ENCODE measurements at regions not wholly inside any gene's neighbourhood (a gene's known extent, or its start where the extent isn't known, plus 50 kb on each side); places are given as distances from the start of the nearest gene placed in this dataset.

DNA sequence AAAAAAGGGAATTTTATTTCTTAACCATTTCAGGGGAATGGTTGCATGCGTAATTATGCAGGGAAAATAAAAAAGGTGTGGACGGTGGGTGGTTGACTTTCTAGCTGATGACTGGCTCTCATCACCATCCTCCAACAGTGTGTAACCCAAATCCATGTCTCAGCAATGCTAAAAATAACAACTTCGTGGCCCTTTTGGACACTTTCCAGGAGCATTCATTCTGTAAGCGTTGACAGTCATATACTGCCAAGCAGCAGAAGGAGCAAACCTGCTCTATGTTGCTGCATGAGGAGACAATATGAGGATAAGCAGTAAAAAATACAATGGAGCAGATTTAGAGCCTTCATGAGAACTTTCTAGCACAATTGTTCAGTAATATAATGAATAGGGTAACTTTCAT, 189.1 kb downstream of the ANXA2 start:
- in situ Hi-C loops (cut with MboI; ENCODE audit: low pct_unique_long_range_greater_than_20kb, low sequenced_read_pairs, unreplicated experiment), result no loop called here
- TF ChIP-seq, protein P1, sequence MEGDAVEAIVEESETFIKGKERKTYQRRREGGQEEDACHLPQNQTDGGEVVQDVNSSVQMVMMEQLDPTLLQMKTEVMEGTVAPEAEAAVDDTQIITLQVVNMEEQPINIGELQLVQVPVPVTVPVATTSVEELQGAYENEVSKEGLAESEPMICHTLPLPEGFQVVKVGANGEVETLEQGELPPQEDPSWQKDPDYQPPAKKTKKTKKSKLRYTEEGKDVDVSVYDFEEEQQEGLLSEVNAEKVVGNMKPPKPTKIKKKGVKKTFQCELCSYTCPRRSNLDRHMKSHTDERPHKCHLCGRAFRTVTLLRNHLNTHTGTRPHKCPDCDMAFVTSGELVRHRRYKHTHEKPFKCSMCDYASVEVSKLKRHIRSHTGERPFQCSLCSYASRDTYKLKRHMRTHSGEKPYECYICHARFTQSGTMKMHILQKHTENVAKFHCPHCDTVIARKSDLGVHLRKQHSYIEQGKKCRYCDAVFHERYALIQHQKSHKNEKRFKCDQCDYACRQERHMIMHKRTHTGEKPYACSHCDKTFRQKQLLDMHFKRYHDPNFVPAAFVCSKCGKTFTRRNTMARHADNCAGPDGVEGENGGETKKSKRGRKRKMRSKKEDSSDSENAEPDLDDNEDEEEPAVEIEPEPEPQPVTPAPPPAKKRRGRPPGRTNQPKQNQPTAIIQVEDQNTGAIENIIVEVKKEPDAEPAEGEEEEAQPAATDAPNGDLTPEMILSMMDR (IDR thresholded peaks at IDR 0.05; ENCODE audit: extremely low read depth, insufficient read depth, missing control alignments), result no peak

GRCh38 chr15:60212536-60212935, 185.2 kb downstream of the ANXA2 start:
- TF ChIP-seq, protein P1 (IDR thresholded peaks at IDR 0.05; ENCODE audit: extremely low read depth, insufficient read depth, missing control alignments), result no peak
- DNase-seq (ENCODE audit: low spot score), result no peak
- in situ Hi-C loops (cut with MboI; ENCODE audit: low pct_unique_long_range_greater_than_20kb, low sequenced_read_pairs, unreplicated experiment), result no loop called here

More for the DNA sequence above, 189.1 kb downstream of the ANXA2 start:
- DNase-seq (ENCODE audit: low spot score), result no peak

GRCh38 chr15:60213377-60214000, 184.3 kb downstream of the ANXA2 start:
- in situ Hi-C loops (cut with MboI; ENCODE audit: low pct_unique_long_range_greater_than_20kb, low sequenced_read_pairs, unreplicated experiment), result no loop called here
- TF ChIP-seq, protein P1 (IDR thresholded peaks at IDR 0.05; ENCODE audit: extremely low read depth, insufficient read depth, missing control alignments), result no peak
- no peak for DNase-seq (ENCODE audit: low spot score)

DNA sequence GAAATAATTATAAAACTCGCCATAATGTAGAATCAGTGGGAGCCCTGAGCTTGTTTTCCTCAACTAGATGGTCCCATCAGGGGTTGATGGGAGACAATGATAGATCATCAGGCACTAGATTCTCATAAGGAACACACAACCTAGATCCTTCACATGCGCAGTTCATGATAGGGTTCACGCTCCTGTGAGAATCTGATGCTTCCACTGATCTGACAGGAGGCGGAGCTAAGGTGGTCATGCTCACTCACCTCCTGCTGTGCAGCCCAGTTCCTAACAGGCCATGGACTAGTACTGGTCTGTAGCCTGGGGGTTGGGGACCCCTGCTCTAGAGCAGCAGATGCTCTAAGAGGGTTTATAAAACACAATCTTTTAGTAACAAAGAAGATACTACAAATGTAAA, 183.6 kb downstream of the ANXA2 start:
- in situ Hi-C loops (cut with MboI; ENCODE audit: low pct_unique_long_range_greater_than_20kb, low sequenced_read_pairs, unreplicated experiment), result no loop called here
- no peak for DNase-seq (ENCODE audit: low spot score)
- TF ChIP-seq, protein P1 (IDR thresholded peaks at IDR 0.05; ENCODE audit: extremely low read depth, insufficient read depth, missing control alignments), result no peak

- in situ Hi-C loops (cut with MboI; ENCODE audit: low pct_unique_long_range_greater_than_20kb, low sequenced_read_pairs, unreplicated experiment), result no loop called here
- DNase-seq (ENCODE audit: low spot score), result no peak
- TF ChIP-seq, protein P1 (IDR thresholded peaks at IDR 0.05; ENCODE audit: extremely low read depth, insufficient read depth, missing control alignments), result no peak
These were observed 182.4 kb downstream of the ANXA2 start for GRCh38 chr15:60215225-60215963.

GRCh38 chr15:60217161-60217560, 180.6 kb downstream of the ANXA2 start:
- DNase-seq (ENCODE audit: low spot score), result no peak
- TF ChIP-seq, protein P1 (IDR thresholded peaks at IDR 0.05; ENCODE audit: extremely low read depth, insufficient read depth, missing control alignments), result no peak
- in situ Hi-C loops (cut with MboI; ENCODE audit: low pct_unique_long_range_greater_than_20kb, low sequenced_read_pairs, unreplicated experiment), result no loop called here

Measured in GM13977 (cell line).